GM12878 (cell line): ENCODE measurements at regions not wholly inside any gene's neighbourhood (a gene's known extent, or its start where the extent isn't known, plus 50 kb on each side); places are given as distances from the start of the nearest gene placed in this dataset.

Experiments
- ATAC-seq: fragments of 200-7000 bp; cut with Tn5 transposase; 3 replicates; pipeline ENCODE4 v1.9.1; 2020; ENCODE audit warnings: mild to moderate bottlenecking, moderate library complexity
- BruUV-seq: library from RNA; stranded (reverse); fragments of 400-500 nt; replicated peaks from 2 replicates; lab custom pipeline; 2021; lab: Mats Ljungman, UMichigan
- CTCF ChIA-PET: fragments of 300-600 bp; sonication (Branson Sonifier 250); formaldehyde crosslinking; extraction: SDS; loops from one replicate; lab custom pipeline; 2021; ENCODE audit warnings: inconsistent platforms; lab: Yijun Ruan, JAX
- POLR2A ChIA-PET: fragments of 350-600 bp; formaldehyde crosslinking; extraction: SDS; loops from one replicate; lab custom pipeline; 2021; ENCODE audit warnings: inconsistent platforms; lab: Charles Lee
- RAD21 ChIA-PET: fragments of 300-600 bp; sonication (Branson Sonifier 250); formaldehyde crosslinking; loops from one replicate; lab custom pipeline; 2023; ENCODE audit warnings: antibody characterized with exemption; ENCODE audit not compliant: unreplicated experiment; lab: Charles Lee
- SMC1A ChIA-PET: fragments of 300-600 bp; sonication (Branson Sonifier 250); formaldehyde crosslinking; loops from one replicate; lab custom pipeline; 2023; ENCODE audit not compliant: unreplicated experiment, uncharacterized antibody; lab: Charles Lee
- DNase-seq: peaks from one replicate; pipeline ENCODE4 v3.0.0-alpha.2; 2011; ENCODE audit warnings: low read depth, low spot score
- FAIRE-seq: peaks from 3 replicates; lab custom pipeline; 2011; peaks lifted over from hg19 to GRCh38; lab: Jason Lieb, UNC
- H2AFZ ChIP-seq: 2 replicates; pipeline ENCODE4 v1.6.0; 2011; ENCODE audit warnings: low read depth, low read length, control low read depth; ENCODE audit not compliant: control insufficient read depth
- H3K27ac ChIP-seq: 2 replicates; pipeline ENCODE4 v1.5.1; 2011; ENCODE audit warnings: control low read depth; ENCODE audit not compliant: control insufficient read depth, insufficient read depth
- H3K27me3 ChIP-seq, 2 experiments: replicated peaks in 1 of 2; 2 replicates each; pipeline versions ENCODE4 v1.6.0 to v1.6.1; 2011; ENCODE audit warnings: low read length in 1 of 2; ENCODE audit not compliant: control insufficient read depth in 2 of 2, insufficient read depth in 2 of 2
- H3K36me3 ChIP-seq, 2 experiments: 2 replicates each; pipeline ENCODE4 v1.5.1; 2011; ENCODE audit warnings: low read length in 1 of 2; ENCODE audit not compliant: control insufficient read depth in 2 of 2, insufficient read depth in 2 of 2
- H3K4me1 ChIP-seq: 2 replicates; pipeline ENCODE4 v1.6.1; 2011; ENCODE audit warnings: mild to moderate bottlenecking, low read length, moderate library complexity, mixed read lengths; ENCODE audit not compliant: control insufficient read depth, insufficient read depth
- H3K4me2 ChIP-seq: 2 replicates; pipeline ENCODE4 v1.6.0; 2011; ENCODE audit warnings: control low read depth; ENCODE audit not compliant: control insufficient read depth, insufficient read depth
- H3K4me3 ChIP-seq: fragments of 200-600 bp; sonication (generic); 2 replicates; pipeline ENCODE4 v1.5.1; 2016
- H3K79me2 ChIP-seq: 2 replicates; pipeline ENCODE4 v1.6.0; 2011; ENCODE audit warnings: low read length; ENCODE audit not compliant: control insufficient read depth, insufficient read depth
- H3K9ac ChIP-seq: 2 replicates; pipeline ENCODE4 v1.8.0; 2011; ENCODE audit warnings: low read length, control low read depth, mixed read lengths; ENCODE audit not compliant: control insufficient read depth, insufficient read depth
- H3K9me3 ChIP-seq: replicated peaks from 3 replicates; pipeline ENCODE4 v1.5.1; 2011; ENCODE audit warnings: mild to moderate bottlenecking, low read length; ENCODE audit not compliant: control insufficient read depth, insufficient read depth
- H4K20me1 ChIP-seq: 2 replicates; pipeline ENCODE4 v1.6.0; 2011; ENCODE audit not compliant: control insufficient read depth, insufficient read depth
- BACH1 ChIP-seq: fragments of 450-650 bp; IDR thresholded peaks from 2 replicates; pipeline ENCODE4 v1.6.1; 2017; ENCODE audit warnings: mild to moderate bottlenecking, borderline replicate concordance
- BCL3 ChIP-seq: IDR thresholded peaks from 2 replicates; pipeline ENCODE4 v1.6.1; 2011; ENCODE audit warnings: borderline replicate concordance, low read depth, mild to moderate bottlenecking, moderate library complexity, low read length; ENCODE audit not compliant: insufficient read depth, poor library complexity, severe bottlenecking
- CHD4 ChIP-seq: fragments of 200-600 bp; sonication (generic); IDR thresholded peaks from 2 replicates; pipeline ENCODE4 v1.6.1; 2016; ENCODE audit warnings: mild to moderate bottlenecking
- EZH2 ChIP-seq: IDR thresholded peaks from 2 replicates; pipeline ENCODE4 v1.6.1; 2012; ENCODE audit warnings: low read depth, mild to moderate bottlenecking, control low read depth, inconsistent platforms, low read length, borderline replicate concordance; ENCODE audit not compliant: control insufficient read depth
- FOXK2 ChIP-seq: fragments of 450-650 bp; IDR thresholded peaks from 2 replicates; pipeline ENCODE4 v1.6.1; 2017; ENCODE audit warnings: mild to moderate bottlenecking, moderate library complexity
- IKZF1 ChIP-seq: fragments of 450-650 bp; conservative IDR thresholded peaks from 2 replicates; pipeline ENCODE4 v1.6.1; 2017; ENCODE audit warnings: antibody characterized with exemption, mild to moderate bottlenecking
- JUNB ChIP-seq: IDR thresholded peaks from 2 replicates; pipeline ENCODE4 v1.6.1; 2016; ENCODE audit warnings: antibody characterized with exemption, mild to moderate bottlenecking
- JUND ChIP-seq: IDR thresholded peaks from 2 replicates; pipeline ENCODE4 v1.6.1; 2012; ENCODE audit warnings: low read depth, mild to moderate bottlenecking, low read length, improper control_type of control experiment, moderate library complexity
- MTA2 ChIP-seq: fragments of 450-650 bp; IDR thresholded peaks from 2 replicates; pipeline ENCODE4 v1.6.1; 2016; ENCODE audit warnings: low read depth, mild to moderate bottlenecking, moderate library complexity
- MXI1 ChIP-seq: fragments of 150-350 bp; IDR thresholded peaks from 2 replicates; pipeline ENCODE4 v1.6.1; 2011; ENCODE audit warnings: low read depth, mild to moderate bottlenecking, inconsistent platforms, low read length, improper control_type of control experiment
- PML ChIP-seq: IDR thresholded peaks from 2 replicates; pipeline ENCODE4 v1.6.1; 2012; ENCODE audit warnings: low read length, inconsistent platforms
- RCOR1 ChIP-seq: conservative IDR thresholded peaks from 2 replicates; pipeline ENCODE4 v1.6.1; 2012; ENCODE audit warnings: low read depth, low read length, improper control_type of control experiment
- SMAD1 ChIP-seq: fragments of 450-650 bp; IDR thresholded peaks from 2 replicates; pipeline ENCODE4 v1.6.1; 2018; ENCODE audit warnings: mild to moderate bottlenecking, low read depth; ENCODE audit not compliant: partially characterized antibody
- SP1 ChIP-seq: IDR thresholded peaks from one replicate; pipeline ENCODE4 v1.6.1; 2011; ENCODE audit warnings: low read depth, low read length
- STAT1 ChIP-seq: fragments of 450-650 bp; conservative IDR thresholded peaks from 2 replicates; pipeline ENCODE4 v1.6.1; 2014; ENCODE audit warnings: antibody characterized with exemption, mild to moderate bottlenecking
- SUZ12 ChIP-seq: fragments of 200-600 bp; sonication (generic); IDR thresholded peaks from one replicate; pipeline ENCODE4 v1.6.1; 2018; ENCODE audit warnings: antibody characterized with exemption, mild to moderate bottlenecking; ENCODE audit not compliant: unreplicated experiment
- TBL1XR1 ChIP-seq: IDR thresholded peaks from 2 replicates; pipeline ENCODE4 v1.6.1; 2012; ENCODE audit warnings: low read depth, low read length, improper control_type of control experiment
- YY1 ChIP-seq: IDR thresholded peaks from 2 replicates; pipeline ENCODE4 v1.6.1; 2011; ENCODE audit warnings: low read depth, mild to moderate bottlenecking, low read length
- ZBTB11 ChIP-seq: fragments of 450-650 bp; formaldehyde crosslinking; IDR thresholded peaks from 2 replicates; pipeline ENCODE4 v1.5.0; 2022; ENCODE audit warnings: mild to moderate bottlenecking, missing genetic modification characterization
- ZNF207 ChIP-seq: fragments of 450-650 bp; IDR thresholded peaks from 2 replicates; pipeline ENCODE4 v1.6.1; 2014; ENCODE audit warnings: antibody characterized with exemption, mild to moderate bottlenecking, borderline replicate concordance
- WGBS: methylation state at CpG from one replicate; pipeline ENCODE4 v1.1.6; 2016; ENCODE audit warnings: low lambda C conversion rate; ENCODE audit not compliant: insufficient replicate concordance, insufficient coverage; ENCODE audit errors: missing lambda C conversion rate; 5-methylcytosine and 5-hydroxymethylcytosine counted together
- in situ Hi-C: fragments of 300-500 bp; cut with MboI; formaldehyde crosslinking; loops from 9 replicates; pipeline ENCODE4 v1.14.3; 2018; ENCODE audit warnings: mixed read lengths
- intact Hi-C: fragments of 100-400 bp; cut with micrococcal nuclease; formaldehyde crosslinking; loops from one replicate; pipeline ENCODE4 v1.14.2; 2022; ENCODE audit not compliant: unreplicated experiment

- TF ChIP-seq ZBTB11 (no peak), TBL1XR1 (no peak), SMAD1 (no peak), CHD4 (no peak), JUNB (no peak), BCL3 (no peak), FOXK2 (no peak)
Measured at GRCh38 chr9:69964446-69964845, 79.2 kb upstream of the MAMDC2 start (continued).

DNA sequence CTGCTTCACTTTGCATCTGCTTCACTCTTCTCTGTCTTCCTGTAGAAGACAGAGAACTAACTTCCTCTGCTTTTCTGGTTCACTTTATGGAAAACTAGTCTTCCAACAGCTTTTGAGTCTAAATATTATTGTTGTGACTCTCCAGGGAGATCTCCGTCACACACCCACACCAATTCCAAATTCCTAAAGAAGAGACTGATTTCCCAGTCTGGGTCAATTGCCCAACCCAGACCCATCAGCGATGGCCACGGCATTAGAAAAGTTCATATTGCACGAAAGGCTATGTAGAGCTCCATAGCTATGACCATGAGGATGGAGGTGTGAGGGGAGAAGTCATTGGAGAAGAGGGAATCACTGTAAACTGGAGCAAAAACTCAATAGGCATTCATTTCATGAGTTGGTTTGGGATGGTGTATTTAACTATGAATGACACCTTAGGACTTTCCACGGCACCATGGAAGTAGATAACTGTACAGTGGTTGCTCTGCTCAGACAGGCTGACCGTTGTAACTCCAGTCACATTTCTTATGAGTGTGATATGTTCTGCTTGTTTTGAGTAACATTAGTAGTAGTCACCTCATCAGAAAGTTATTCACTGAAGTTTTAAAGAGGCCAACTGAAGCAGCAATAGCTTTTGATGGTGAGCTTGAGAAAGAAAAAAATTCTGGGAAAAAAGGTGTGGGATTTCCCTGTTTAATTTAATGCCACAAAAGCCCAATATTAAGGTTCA lies 78.1 kb upstream of the MAMDC2 start:
- Histone ChIP-seq H2AFZ (no peak overlapping the region), H3K9ac (no peak overlapping the region), H3K27ac (no peak overlapping the region), H3K4me3 (no peak overlapping the region), H3K36me3 (no peaks in the 10 kb centered on the region), H3K9me3 (no peaks in the 10 kb centered on the region), H3K4me2 (no peak overlapping the region), H3K27me3 (peaks cover 0 to 3% of the 10 kb centered on the region in 2 experiments; a peak in 2 of 4 replicates), H3K79me2 (no peaks in the 10 kb centered on the region), H3K4me1 (no peaks in the 10 kb centered on the region), H4K20me1 (no peaks in the 10 kb centered on the region)
- intact Hi-C loops: no loop called here
- ChIA-PET RAD21 (no interaction called here), SMC1A (no interaction called here), CTCF (interaction anchor here (1.3 to 3.0 kb wide), 3 partner anchors 10 to 148 kb away, joined by 4 to 9 read pairs (median 9); no protein-coding TSS in a partner anchor), POLR2A (no interaction called here)
- FAIRE-seq: no peak
- DNase-seq: no peak
- 12% methylated on average over 6 of the region's 6 CpGs for WGBS
- in situ Hi-C loops: no loop called here
- BruUV-seq: no TSS peak
- ATAC-seq: no peak
- no peak for TF ChIP-seq MTA2
- TF ChIP-seq JUND: no peak
- no peak for TF ChIP-seq PML
- TF ChIP-seq ZNF207: no peak
- no peak for TF ChIP-seq EZH2
- TF ChIP-seq SUZ12: no peak
- TF ChIP-seq IKZF1: no peak
- no peak for TF ChIP-seq STAT1
- no peak for TF ChIP-seq SP1
- TF ChIP-seq RCOR1: no peak
- no peak for TF ChIP-seq MXI1
- TF ChIP-seq SMAD1: no peak
- no peak for TF ChIP-seq BACH1
- no peak for TF ChIP-seq YY1
